NCI-H2029 treated with DMSO at 0.1 percent for 48 hours (cell line): ENCODE measurements at regions not wholly inside any gene's neighbourhood (a gene's known extent, or its start where the extent isn't known, plus 50 kb on each side); places are given as distances from the start of the nearest gene placed in this dataset.

ENCODE experiments used
- DNase-seq: peaks from one replicate; lab custom pipeline; 2025; lab: John Stamatoyannopoulos, UW

DNA sequence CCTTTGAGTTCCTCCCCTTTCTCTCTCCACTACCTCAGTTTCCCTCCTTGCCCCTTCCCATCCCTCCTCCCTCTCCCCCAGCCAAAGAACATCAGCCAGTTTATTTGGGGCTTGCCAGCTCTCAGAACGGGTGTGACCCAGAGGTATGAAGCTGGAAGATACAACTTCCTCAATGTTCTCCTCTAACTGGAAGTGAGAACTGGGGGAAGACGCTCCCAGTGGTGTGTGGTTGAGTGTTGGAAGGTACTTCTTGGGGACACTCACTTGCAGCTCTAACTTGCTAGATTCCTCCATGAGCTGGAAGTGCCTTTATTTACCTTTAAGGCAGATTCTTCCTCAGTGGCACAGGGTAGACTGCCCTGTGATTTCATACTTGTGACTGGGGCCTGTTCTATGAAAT is 110.5 kb upstream of the HABP2 start:
- no peak for DNase-seq

DNA sequence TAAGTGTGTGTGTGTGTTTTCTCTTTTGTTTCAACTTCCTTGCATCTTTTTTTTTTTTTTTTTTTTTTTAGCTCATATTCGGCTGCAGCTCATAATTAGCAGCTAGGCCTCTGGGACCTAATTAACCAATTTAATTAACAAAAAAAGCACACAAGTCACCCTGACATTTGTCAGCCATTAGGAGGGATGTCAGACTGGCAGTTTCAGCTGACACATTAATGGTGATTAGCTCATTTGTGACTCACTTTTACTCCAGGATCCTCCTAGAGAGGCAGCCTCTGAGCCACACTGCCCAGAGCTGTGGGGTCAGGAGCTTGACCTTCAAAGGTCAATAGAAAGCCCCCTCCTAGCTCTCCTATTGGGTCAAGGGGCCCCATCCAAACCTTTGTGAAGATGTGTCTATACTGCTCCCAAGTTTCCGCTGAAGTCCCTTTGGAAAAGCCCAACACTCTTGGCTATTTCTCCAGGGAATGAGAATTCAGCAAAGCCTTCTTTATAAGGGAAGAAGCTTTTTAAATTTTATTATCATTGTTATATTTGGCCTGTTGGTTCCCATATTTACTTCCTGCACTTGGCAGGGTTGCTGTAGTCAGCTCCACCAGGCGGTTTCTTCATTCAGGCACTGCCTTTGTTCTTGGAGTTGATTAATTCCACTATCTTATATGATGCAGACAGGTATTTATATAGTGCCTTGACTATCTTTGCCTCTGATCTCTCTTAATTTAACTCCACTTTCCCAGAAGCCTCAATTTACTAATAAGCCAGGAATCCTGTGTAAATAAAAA is 109.5 kb upstream of the HABP2 start:
- no peak for DNase-seq

DNA sequence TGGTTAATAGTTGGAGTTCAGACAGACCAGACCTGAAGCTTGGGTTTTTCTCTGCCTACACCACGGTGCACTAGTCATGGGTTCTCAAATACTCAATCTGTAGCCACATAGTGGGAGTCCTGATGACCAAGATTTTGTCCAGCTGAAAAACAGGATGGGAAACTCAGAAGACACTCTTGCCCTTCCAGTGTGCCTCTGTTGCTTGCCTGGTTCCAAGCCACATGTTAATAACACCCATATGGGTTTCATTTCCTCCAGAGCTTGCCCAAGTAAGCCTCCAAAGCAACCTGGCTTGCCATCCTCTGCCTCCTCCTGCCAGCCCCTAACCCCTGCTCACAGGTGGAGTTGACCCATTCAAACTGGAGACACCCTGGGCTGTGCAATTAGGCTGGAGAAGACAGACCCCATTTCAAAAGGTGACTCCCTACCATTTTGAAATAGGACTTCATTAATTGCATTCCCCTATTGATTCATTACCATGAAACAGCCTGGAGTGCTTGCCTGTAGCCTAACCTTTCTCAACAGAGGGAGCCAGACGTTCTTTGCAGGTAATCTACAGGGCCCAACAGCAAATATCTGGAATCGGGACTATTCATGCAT is 108.0 kb upstream of the HABP2 start:
- no peak for DNase-seq

- no peak for DNase-seq
These were observed 107.1 kb upstream of the HABP2 start for GRCh38 chr10:113445736-113446135.

DNA sequence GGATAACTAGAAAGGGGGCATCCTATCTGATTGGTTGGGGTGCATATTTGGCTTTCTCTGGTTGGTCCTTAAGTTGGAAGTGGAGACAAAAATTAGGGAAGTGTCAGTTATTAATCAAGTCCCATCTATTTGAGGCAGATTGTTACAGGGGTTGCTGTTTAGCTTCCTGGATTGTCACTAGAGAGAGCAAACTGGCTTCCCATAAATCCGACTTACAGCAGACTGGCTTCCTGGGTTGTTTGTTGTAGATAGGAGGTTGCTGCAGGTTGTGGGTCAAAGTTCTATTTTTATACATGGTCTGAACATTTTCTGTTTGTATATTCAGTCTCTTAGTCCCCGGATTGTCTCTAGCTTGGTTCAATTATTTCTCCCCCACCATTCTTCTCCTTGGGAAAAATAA is 106.1 kb upstream of the HABP2 start:
- no peak for DNase-seq

- no peak for DNase-seq
These were observed 105.6 kb upstream of the HABP2 start for GRCh38 chr10:113447278-113447677.

- no peak for DNase-seq
These were observed 103.7 kb upstream of the HABP2 start for GRCh38 chr10:113449006-113449695.

GRCh38 chr10:113450046-113450804 is 102.6 kb upstream of the HABP2 start:
- DNase-seq: no peak

- no peak for DNase-seq
These were observed 101.9 kb upstream of the HABP2 start for GRCh38 chr10:113450906-113451305.

DNA sequence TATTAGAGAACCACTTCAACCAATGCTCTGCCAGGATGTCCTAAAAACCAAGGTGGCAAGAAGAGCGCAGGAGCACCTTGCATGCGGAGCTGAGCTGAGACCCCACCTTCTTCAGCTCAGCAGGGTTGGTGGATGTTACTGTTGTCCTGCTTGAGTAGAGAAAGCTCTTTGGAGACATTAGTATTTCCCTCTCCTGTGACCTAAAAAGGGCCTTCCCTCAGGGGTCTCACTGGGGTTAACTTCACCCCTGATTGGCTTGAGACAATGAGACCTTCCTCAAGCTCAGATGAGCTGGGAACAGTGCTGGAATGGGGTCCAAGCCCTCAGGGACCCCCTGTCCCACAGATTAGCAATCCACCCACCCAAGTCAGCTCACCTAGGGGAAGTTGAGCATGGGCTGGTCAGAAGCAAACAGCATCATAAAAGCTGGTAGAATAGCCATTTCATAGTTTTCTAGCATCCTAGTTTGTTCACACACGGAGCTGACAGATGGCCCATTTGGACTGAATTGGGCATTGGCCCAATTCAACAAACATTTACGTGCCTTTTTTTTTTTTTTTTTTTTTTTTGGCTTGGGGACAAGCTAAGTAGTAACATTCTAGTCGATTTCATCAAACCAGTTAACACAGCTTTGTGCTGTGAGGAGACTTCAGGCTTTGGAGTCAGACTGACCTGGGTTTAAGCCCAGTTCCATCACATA is 100.6 kb upstream of the HABP2 start:
- no peak for DNase-seq

- no peak for DNase-seq
These were observed 99.5 kb upstream of the HABP2 start for GRCh38 chr10:113453351-113453750.

DNA sequence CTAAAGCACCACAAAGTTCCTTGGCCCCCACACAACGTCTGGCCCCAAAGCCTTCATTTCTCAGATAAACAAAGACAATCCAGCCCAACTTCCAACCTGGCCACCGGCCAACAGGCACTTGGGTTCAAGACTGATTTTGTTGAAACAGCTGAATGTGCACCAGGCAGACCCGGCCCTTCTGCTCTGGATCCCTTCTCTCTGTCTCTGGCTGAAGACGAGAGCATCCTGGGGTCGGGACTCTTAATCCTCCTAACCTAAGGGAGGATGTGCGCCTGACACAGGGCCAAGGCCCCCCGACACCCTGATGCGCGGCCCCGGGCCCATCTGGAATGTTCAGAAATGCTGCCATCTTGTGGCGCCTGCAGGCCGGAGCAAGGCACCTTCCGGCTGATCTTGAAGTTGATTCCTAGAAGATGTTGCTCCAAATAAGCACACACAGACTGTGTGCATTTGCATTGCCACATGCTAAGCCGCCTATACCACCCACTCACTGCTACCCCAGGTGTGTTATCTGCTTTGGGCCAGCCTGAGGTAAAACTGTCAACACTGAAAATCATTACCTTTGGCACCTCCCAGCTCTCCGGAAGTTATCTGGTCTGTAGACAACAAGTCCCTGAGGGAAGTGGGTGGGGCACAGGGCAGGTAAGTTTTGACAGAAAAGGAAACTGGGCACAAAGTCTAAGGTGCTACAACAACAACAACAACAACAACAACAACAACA is 98.4 kb upstream of the HABP2 start:
- no peak for DNase-seq

GRCh38 chr10:113455947-113456346 is 96.9 kb upstream of the HABP2 start:
- no peak for DNase-seq

GRCh38 chr10:113456741-113457140 is 96.1 kb upstream of the HABP2 start:
- no peak for DNase-seq

- DNase-seq: no peak
These were observed 95.4 kb upstream of the HABP2 start for GRCh38 chr10:113457408-113457807.

GRCh38 chr10:113458451-113458850 is 94.4 kb upstream of the HABP2 start:
- no peak for DNase-seq

GRCh38 chr10:113458944-113459343 is 93.9 kb upstream of the HABP2 start:
- no peak for DNase-seq

GRCh38 chr10:113459626-113460280 is 93.1 kb upstream of the HABP2 start:
- no peak for DNase-seq

DNA sequence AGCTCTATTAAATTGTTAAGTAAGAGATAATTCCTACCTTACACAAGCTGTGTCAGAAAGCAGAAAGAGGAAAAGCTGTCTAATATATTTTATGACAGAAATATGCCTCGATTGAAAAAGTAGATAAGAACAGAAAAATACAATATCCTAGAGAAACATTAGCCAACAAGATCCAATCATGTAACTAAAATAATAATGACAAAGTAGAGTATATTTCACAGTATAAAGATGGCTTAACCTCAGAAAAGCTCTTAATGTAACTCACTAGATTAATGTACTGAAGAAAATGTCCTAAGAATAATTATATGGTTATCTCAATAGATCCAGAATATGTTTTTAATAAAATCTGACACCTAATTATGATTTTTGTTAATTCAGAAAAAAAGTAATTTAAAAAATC is 89.8 kb upstream of the HABP2 start:
- DNase-seq: no peak

DNA sequence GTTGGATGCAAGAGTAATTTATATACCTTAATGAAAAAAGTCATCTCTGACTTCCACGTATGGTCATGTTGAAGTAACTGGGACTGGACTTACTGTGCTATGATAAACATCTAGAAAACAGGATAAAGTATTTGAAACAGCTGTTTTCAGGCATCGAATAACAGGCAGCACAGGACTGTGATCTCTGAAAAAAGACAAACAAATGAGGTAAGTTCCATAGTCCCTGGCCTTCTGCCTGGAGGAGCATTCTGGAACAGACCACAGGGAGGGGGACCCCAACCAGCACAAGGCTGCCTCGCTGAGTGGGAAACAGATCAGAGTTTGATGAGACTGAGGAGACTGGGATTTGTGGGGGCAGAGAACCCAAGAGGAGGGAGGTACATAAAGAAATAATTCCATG is 89.1 kb upstream of the HABP2 start:
- no peak for DNase-seq

GRCh38 chr10:113469796-113470195 is 83.1 kb upstream of the HABP2 start:
- DNase-seq: no peak
